ENCODE measurements at regions not wholly inside any gene's neighbourhood (a gene's known extent, or its start where the extent isn't known, plus 50 kb on each side); places are given as distances from the start of the nearest gene placed in this dataset.

- TF ChIP-seq CTCF (conservative IDR thresholded peaks at IDR 0.05) (no peak), EZH2 (IDR thresholded peaks at IDR 0.05; ENCODE audit: low read depth) (no peak)
Observed at GRCh38 chr1:56249234-56249633, 330.1 kb downstream of the PLPP3 start.
